HCT116 (cell line): ENCODE measurements at regions not wholly inside any gene's neighbourhood (a gene's known extent, or its start where the extent isn't known, plus 50 kb on each side); places are given as distances from the start of the nearest gene placed in this dataset.

Experiments
- ATF3 ChIP-seq: IDR thresholded peaks from 2 replicates; pipeline ENCODE4 v1.6.1; 2012
- CTCF ChIP-seq, 3 experiments: fragments of 200-600 bp in 1 of 3; sonication (generic) in 1 of 3; IDR thresholded peaks in 2 of 3; conservative IDR thresholded peaks in 1 of 3; 2 replicates each; pipeline ENCODE4 v1.5.1; 2012 to 2017; ENCODE audit warnings: low read depth in 2 of 3, low read length in 2 of 3, antibody characterized with exemption in 1 of 3, borderline replicate concordance in 1 of 3, control low read depth in 1 of 3, mild to moderate bottlenecking in 1 of 3, mixed read lengths in 1 of 3, mixed run types in 1 of 3, moderate library complexity in 1 of 3; ENCODE audit not compliant: insufficient read depth in 1 of 3
- EZH2 ChIP-seq: fragments of 200-600 bp; sonication (generic); IDR thresholded peaks from 2 replicates; pipeline ENCODE4 v1.6.1; 2017; ENCODE audit warnings: antibody characterized with exemption, mixed run types
- EZH2phosphoT487 ChIP-seq: fragments of 200-600 bp; IDR thresholded peaks from 2 replicates; pipeline ENCODE4 v1.6.1; 2018; ENCODE audit warnings: antibody characterized with exemption, borderline replicate concordance
- POLR2A ChIP-seq: IDR thresholded peaks from 2 replicates; pipeline ENCODE4 v1.7.0; 2011; ENCODE audit warnings: borderline replicate concordance; ENCODE audit not compliant: insufficient read depth, insufficient read length; ENCODE audit errors: extremely low read depth
- POLR2AphosphoS5 ChIP-seq: IDR thresholded peaks from 2 replicates; pipeline ENCODE4 v1.6.1; 2011; ENCODE audit warnings: mild to moderate bottlenecking, low read depth, low read length, moderate library complexity
- RAD21 ChIP-seq: IDR thresholded peaks from 2 replicates; pipeline ENCODE4 v1.6.1; 2012; ENCODE audit warnings: low read depth, mild to moderate bottlenecking
- REST ChIP-seq: IDR thresholded peaks from 2 replicates; pipeline ENCODE4 v1.6.1; 2012; ENCODE audit warnings: low read depth
- SP1 ChIP-seq: IDR thresholded peaks from 2 replicates; pipeline ENCODE4 v1.6.1; 2012; ENCODE audit warnings: low read depth
- SRF ChIP-seq: IDR thresholded peaks from 2 replicates; pipeline ENCODE4 v1.6.1; 2012; ENCODE audit warnings: low read depth

GRCh38 chr2:31726457-31726856, 145.7 kb upstream of the SRD5A2 start:
- TF ChIP-seq RAD21 (no peak), CTCF (IDR thresholded peaks at IDR 0.05 in 2 of 3, conservative IDR thresholded peaks at IDR 0.05 in 1 of 3; ENCODE audit: borderline replicate concordance in 1 of 3, insufficient read depth in 1 of 3, low read depth in 2 of 3, low read length in 2 of 3) (no peak), EZH2phosphoT487 (no peak), ATF3 (no peak), EZH2 (no peak), SP1 (no peak), REST (no peak), POLR2AphosphoS5 (no peak), SRF (no peak), POLR2A (no peak)
